ENCODE measurements at regions not wholly inside any gene's neighbourhood (a gene's known extent, or its start where the extent isn't known, plus 50 kb on each side); places are given as distances from the start of the nearest gene placed in this dataset.

GRCh38 chr4:11216520-11216919 is 212.2 kb downstream of the HS3ST1 start:
- DNase-seq (no peak), ATAC-seq (ENCODE audit: low FRiP score in 2 of 2) (no peak)
- Histone ChIP-seq H3K27ac (no peak overlapping the region), H3K9me3 (no peaks in the 10 kb centered on the region), H3K4me1 (no peaks in the 10 kb centered on the region), H3K4me3 (no peak overlapping the region), H3K27me3 (no peaks in the 10 kb centered on the region), H3K36me3 (no peaks in the 10 kb centered on the region)
- TF ChIP-seq CTCF (IDR thresholded peaks at IDR 0.05) (no peak), POLR2A (IDR thresholded peaks at IDR 0.05) (no peak), POLR2AphosphoS5 (IDR thresholded peaks at IDR 0.05) (no peak), EP300 (IDR thresholded peaks at IDR 0.05) (no peak)

- TF ChIP-seq POLR2A (IDR thresholded peaks at IDR 0.05) (no peak), EP300 (IDR thresholded peaks at IDR 0.05) (no peak), CTCF (IDR thresholded peaks at IDR 0.05) (no peak), POLR2AphosphoS5 (IDR thresholded peaks at IDR 0.05) (no peak)
- no peaks in the 10 kb centered on the region for H3K9me3 ChIP-seq
- no peak overlapping the region for H3K27ac ChIP-seq
- H3K4me3 ChIP-seq = no peak overlapping the region
- no peaks in the 10 kb centered on the region for H3K27me3 ChIP-seq
- no peak for DNase-seq
- no peak for ATAC-seq (ENCODE audit: low FRiP score in 2 of 2)
- 85 to 90% methylated on average over 3 of the region's 3 CpGs for WGBS, 2 donors
- H3K4me1 ChIP-seq = no peaks in the 10 kb centered on the region
- no peaks in the 10 kb centered on the region for H3K36me3 ChIP-seq
These were observed 214.4 kb downstream of the HS3ST1 start for GRCh38 chr4:11214281-11214680.

GRCh38 chr4:11209826-11210225 is 218.9 kb downstream of the HS3ST1 start:
- TF ChIP-seq POLR2A (IDR thresholded peaks at IDR 0.05) (no peak), EP300 (IDR thresholded peaks at IDR 0.05) (no peak), POLR2AphosphoS5 (IDR thresholded peaks at IDR 0.05) (no peak), CTCF (IDR thresholded peaks at IDR 0.05) (no peak)
- Histone ChIP-seq H3K9me3 (peaks cover 0 to 14% (median 11%) of the 10 kb centered on the region in 4 donors), H3K4me3 (no peak overlapping the region), H3K36me3 (no peaks in the 10 kb centered on the region), H3K27ac (no peak overlapping the region), H3K27me3 (no peaks in the 10 kb centered on the region), H3K4me1 (no peaks in the 10 kb centered on the region)
- WGBS, 2 donors = 71 to 75% methylated on average over 5 of the region's 5 CpGs
- ATAC-seq (ENCODE audit: low FRiP score in 2 of 2) (no peak), DNase-seq (no peak)

GRCh38 chr4:11201256-11201655 is 227.4 kb downstream of the HS3ST1 start:
- Histone ChIP-seq H3K4me1 (no peaks in the 10 kb centered on the region), H3K27me3 (no peaks in the 10 kb centered on the region), H3K9me3 (no peaks in the 10 kb centered on the region), H3K27ac (no peak overlapping the region), H3K36me3 (no peaks in the 10 kb centered on the region), H3K4me3 (no peak overlapping the region)
- 73 to 88% methylated on average over 2 of the region's 2 CpGs for WGBS, 2 donors
- ATAC-seq (ENCODE audit: low FRiP score in 2 of 2) = no peak
- DNase-seq = no peak
- TF ChIP-seq EP300 (IDR thresholded peaks at IDR 0.05) = no peak
- TF ChIP-seq CTCF (IDR thresholded peaks at IDR 0.05) = no peak
- TF ChIP-seq POLR2AphosphoS5 (IDR thresholded peaks at IDR 0.05) = no peak
- TF ChIP-seq POLR2A (IDR thresholded peaks at IDR 0.05) = no peak

- WGBS, 2 donors = 88 to 90% methylated on average over 14 of the region's 14 CpGs
- TF ChIP-seq POLR2A (IDR thresholded peaks at IDR 0.05) (no peak), CTCF (IDR thresholded peaks at IDR 0.05) (no peak), EP300 (IDR thresholded peaks at IDR 0.05) (no peak), POLR2AphosphoS5 (IDR thresholded peaks at IDR 0.05) (no peak)
- no peaks in the 10 kb centered on the region for H3K4me1 ChIP-seq
These were observed 230.0 kb downstream of the HS3ST1 start for GRCh38 chr4:11198516-11199305.

More at GRCh38 chr4:11198516-11199305, 230.0 kb downstream of the HS3ST1 start:
- no peaks in the 10 kb centered on the region for H3K36me3 ChIP-seq
- no peak overlapping the region for H3K27ac ChIP-seq
- ATAC-seq (ENCODE audit: low FRiP score in 2 of 2) = no peak
- DNase-seq = no peak
- no peaks in the 10 kb centered on the region for H3K27me3 ChIP-seq
- no peak overlapping the region for H3K4me3 ChIP-seq
- no peaks in the 10 kb centered on the region for H3K9me3 ChIP-seq

Measured in upper lobe of left lung (tissue), 6 donors.